ENCODE measurements at regions not wholly inside any gene's neighbourhood (a gene's known extent, or its start where the extent isn't known, plus 50 kb on each side); places are given as distances from the start of the nearest gene placed in this dataset.

DNA sequence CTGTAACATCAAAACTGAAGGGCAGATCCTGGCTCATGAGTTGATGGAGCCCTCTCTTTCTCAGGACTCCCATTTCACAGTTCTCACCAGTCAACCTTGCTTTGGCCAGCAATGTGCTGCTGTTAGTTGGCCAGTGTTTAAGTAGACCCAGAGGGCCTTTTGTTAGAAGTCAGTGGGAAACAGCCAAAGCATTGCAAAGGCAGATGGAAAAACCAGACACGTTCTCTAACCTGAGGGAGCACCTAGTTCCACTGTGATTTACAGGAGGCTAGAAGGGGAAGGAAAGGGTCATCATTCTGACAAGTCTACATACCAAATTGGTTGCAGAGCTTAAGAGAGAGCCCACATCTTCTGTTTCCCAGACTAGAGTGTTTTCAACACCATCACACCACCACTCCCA lies 196.4 kb downstream of the OPA1 start:
- H2BK5ac ChIP-seq (ENCODE audit: low read depth, low read length, poor library complexity), result peak overlapping the region; percentile 46
- H3K23ac ChIP-seq (ENCODE audit: low read length), result no peak overlapping the region
- H3K4me2 ChIP-seq (ENCODE audit: low read length), result no peak overlapping the region
- peaks cover 21 to 40% of the 10 kb centered on the region in 2 experiments for H3K4me1 ChIP-seq (ENCODE audit: control insufficient read depth in 1 of 2, insufficient read depth in 2 of 2, low read length in 2 of 2)
- WGBS (ENCODE audit: extremely low coverage, insufficient coverage, insufficient read length), result no CpG with 5 or more reads among the region's 1 CpG
- H2AK5ac ChIP-seq (ENCODE audit: low read length), result no peak overlapping the region
- H3K14ac ChIP-seq (ENCODE audit: low read length), result no peak overlapping the region
- DNase-seq, result no peak
- no peaks in the 10 kb centered on the region for H3K9me3 ChIP-seq (ENCODE audit: insufficient read depth, low read depth, low read length)
- H3K18ac ChIP-seq (ENCODE audit: low read length), result no peak overlapping the region
- no peaks in the 10 kb centered on the region for H3K79me2 ChIP-seq (ENCODE audit: control insufficient read depth, insufficient read depth, low read length, poor library complexity)
- no peak overlapping the region for H3K4me3 ChIP-seq (ENCODE audit: low read depth, low read length)
- H4K8ac ChIP-seq (ENCODE audit: low read depth, low read length), result peak overlapping the region; percentile 11
- H3K9ac ChIP-seq (ENCODE audit: low read length), result no peak overlapping the region
- H3K36me3 ChIP-seq (ENCODE audit: control insufficient read depth in 1 of 2, insufficient read depth in 2 of 2, low read length in 2 of 2), result no peaks in the 10 kb centered on the region
- peak overlapping the region; percentile 48 for H3K27ac ChIP-seq (ENCODE audit: low read depth, low read length)
- H3K27me3 ChIP-seq (ENCODE audit: insufficient read depth, low read length), result no peaks in the 10 kb centered on the region
- peak overlapping the region; percentile 40 for H4K91ac ChIP-seq (ENCODE audit: low read depth, low read length)
- H2AFZ ChIP-seq (ENCODE audit: insufficient read depth, low read length, poor library complexity), result no peak overlapping the region
- H2BK12ac ChIP-seq (ENCODE audit: low read length), result peak overlapping the region; percentile 19
- H3K4ac ChIP-seq (ENCODE audit: low read depth, low read length), result peak overlapping the region; percentile 7
- peaks cover 23% of the 10 kb centered on the region for H3K79me1 ChIP-seq (ENCODE audit: low read length)
- H4K12ac ChIP-seq (ENCODE audit: low read depth, low read length), result no peak overlapping the region
- peak overlapping the region; percentile 15 for H2BK120ac ChIP-seq (ENCODE audit: insufficient read depth, low read length, poor library complexity)

DNA sequence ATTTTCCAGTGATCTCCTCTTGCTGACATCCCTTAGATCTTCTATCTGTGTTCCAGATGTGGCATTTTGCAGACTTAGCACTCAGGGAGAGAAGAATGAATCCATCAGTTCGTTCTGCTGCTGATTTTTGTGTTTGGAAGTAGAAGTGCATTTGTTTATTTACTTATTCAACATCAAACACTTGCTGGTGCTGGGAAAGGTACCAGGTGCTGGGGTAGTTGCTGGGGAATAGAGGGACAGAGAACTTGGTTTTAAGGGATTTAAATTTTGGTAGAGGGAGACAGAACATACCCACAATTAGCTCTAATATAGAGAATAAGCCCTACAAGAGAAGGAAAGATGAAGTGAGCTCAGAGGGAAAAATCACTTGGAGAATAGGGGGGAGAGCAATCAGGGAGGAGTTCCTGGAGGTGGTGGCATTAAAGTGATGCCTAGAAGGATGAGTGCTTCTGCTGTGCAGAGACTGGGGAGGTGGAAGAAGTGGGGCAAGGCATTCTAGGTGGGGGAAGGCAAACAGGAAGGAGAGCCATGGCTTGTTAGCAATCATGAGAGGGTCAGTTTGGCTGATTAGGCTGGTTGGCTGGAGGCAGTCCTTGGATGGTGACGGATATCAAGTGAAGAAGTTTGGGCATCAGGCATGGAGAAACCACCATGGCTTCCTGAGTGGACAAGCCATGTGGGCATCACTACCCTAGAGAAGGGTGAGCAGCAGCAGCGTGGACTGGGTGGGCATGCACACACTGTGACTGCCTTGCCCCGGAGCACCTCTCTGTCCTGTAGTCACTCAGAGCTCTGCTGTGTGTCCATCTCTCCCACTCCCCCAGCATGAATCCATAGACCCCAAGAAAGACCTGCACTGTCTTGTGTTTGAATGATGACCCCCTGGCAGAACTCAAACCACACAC lies 197.3 kb downstream of the OPA1 start:
- H3K4ac ChIP-seq (ENCODE audit: low read depth, low read length), result no peak overlapping the region
- H3K9ac ChIP-seq (ENCODE audit: low read length), result no peak overlapping the region
- no peaks in the 10 kb centered on the region for H3K36me3 ChIP-seq (ENCODE audit: control insufficient read depth in 1 of 2, insufficient read depth in 2 of 2, low read length in 2 of 2)
- H3K9me3 ChIP-seq (ENCODE audit: insufficient read depth, low read depth, low read length), result no peaks in the 10 kb centered on the region
- no peak overlapping the region for H3K4me2 ChIP-seq (ENCODE audit: low read length)
- no peaks in the 10 kb centered on the region for H3K27me3 ChIP-seq (ENCODE audit: insufficient read depth, low read length)
- H4K12ac ChIP-seq (ENCODE audit: low read depth, low read length), result no peak overlapping the region
- H3K23ac ChIP-seq (ENCODE audit: low read length), result no peak overlapping the region
- no peak overlapping the region for H3K14ac ChIP-seq (ENCODE audit: low read length)
- H3K4me1 ChIP-seq (ENCODE audit: control insufficient read depth in 1 of 2, insufficient read depth in 2 of 2, low read length in 2 of 2), result peaks cover 21 to 40% of the 10 kb centered on the region in 2 experiments
- H3K4me3 ChIP-seq (ENCODE audit: low read depth, low read length), result no peak overlapping the region
- no peak for DNase-seq
- H4K8ac ChIP-seq (ENCODE audit: low read depth, low read length), result no peak overlapping the region
- no peak overlapping the region for H3K18ac ChIP-seq (ENCODE audit: low read length)
- H3K27ac ChIP-seq (ENCODE audit: low read depth, low read length), result no peak overlapping the region
- peak overlapping the region; percentile 13 for H2BK12ac ChIP-seq (ENCODE audit: low read length)
- H3K79me1 ChIP-seq (ENCODE audit: low read length), result peaks cover 23% of the 10 kb centered on the region
- WGBS (ENCODE audit: extremely low coverage, insufficient coverage, insufficient read length), result no CpG with 5 or more reads among the region's 4 CpGs
- H2BK5ac ChIP-seq (ENCODE audit: low read depth, low read length, poor library complexity), result no peak overlapping the region
- no peaks in the 10 kb centered on the region for H3K79me2 ChIP-seq (ENCODE audit: control insufficient read depth, insufficient read depth, low read length, poor library complexity)
- peak overlapping the region; percentile 6 for H2AK5ac ChIP-seq (ENCODE audit: low read length)
- peak overlapping the region; percentile 51 for H4K91ac ChIP-seq (ENCODE audit: low read depth, low read length)
- H2AFZ ChIP-seq (ENCODE audit: insufficient read depth, low read length, poor library complexity), result no peak overlapping the region
- H2BK120ac ChIP-seq (ENCODE audit: insufficient read depth, low read length, poor library complexity), result no peak overlapping the region

DNA sequence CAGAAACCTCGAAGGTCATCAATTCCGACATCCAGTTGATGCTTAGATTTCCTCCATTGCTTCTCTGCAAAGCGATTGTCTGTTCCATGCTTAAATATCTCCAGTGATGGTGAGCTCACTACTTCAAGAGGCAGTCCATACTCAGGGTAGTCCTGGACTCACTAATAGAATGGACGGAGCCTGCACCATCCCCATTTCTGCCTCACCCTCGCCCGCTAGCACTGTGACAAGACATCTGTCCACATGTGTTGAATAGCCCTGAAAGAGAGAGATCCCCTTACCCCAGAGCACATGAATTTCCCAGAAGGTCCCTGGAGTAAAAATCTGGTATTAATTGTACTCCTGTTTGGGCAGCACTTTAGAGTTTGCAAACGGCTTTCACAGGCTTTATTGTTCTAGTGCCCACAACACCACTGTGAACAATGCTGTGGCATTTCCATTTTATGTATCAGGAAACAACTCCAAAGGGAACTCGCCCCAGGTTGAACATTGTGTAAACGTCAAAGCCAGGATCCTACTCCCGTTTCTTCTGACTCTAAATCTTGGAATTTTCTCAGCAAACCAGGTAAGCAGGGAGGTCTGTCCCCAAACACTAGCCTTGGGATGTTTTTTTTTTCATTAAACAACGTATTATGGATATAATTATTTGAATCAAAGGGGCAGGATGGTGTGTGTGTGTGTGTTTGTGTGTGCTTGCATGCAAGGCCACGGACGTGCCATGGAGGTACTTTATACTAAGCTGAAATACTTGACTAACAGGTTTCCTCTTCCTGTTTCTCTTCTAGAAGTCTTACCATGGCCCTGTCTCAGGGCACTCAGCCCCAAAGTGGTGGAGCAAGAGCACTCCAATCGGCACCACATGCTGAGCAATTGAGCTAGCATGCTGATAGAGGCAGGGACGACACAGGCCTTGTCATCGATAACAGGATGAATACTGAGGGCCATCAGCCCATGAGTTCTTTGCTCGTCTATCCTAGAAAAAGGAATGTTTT lies 198.3 kb downstream of the OPA1 start:
- no peak overlapping the region for H2BK5ac ChIP-seq (ENCODE audit: low read depth, low read length, poor library complexity)

DNA sequence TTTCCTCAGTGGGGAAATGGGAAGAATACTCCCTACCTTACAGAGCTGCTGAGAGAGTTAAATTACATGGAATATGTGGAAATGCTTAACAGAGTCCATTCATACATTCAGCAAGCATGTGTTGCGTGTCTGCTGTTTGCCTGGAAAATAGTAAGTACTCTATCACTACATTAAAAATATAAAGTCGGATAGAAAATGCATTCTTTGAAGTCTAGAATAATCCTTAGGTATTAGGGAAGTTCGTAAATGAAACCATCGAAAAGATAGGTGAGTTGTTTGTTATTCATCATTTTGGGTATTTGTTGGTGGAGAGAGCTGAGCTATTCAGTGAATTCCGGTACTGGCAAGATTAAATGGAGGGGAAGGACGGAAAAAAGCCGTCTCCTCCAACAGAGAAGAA lies 200.1 kb downstream of the OPA1 start:
- Histone ChIP-seq H3K23ac (ENCODE audit: low read length) (no peak overlapping the region), H3K27ac (ENCODE audit: low read depth, low read length) (no peak overlapping the region), H2BK120ac (ENCODE audit: insufficient read depth, low read length, poor library complexity) (no peak overlapping the region), H3K4ac (ENCODE audit: low read depth, low read length) (no peak overlapping the region), H4K91ac (ENCODE audit: low read depth, low read length) (no peak overlapping the region), H3K4me3 (ENCODE audit: low read depth, low read length) (no peak overlapping the region), H3K36me3 (ENCODE audit: control insufficient read depth in 1 of 2, insufficient read depth in 2 of 2, low read length in 2 of 2) (no peaks in the 10 kb centered on the region), H3K4me1 (ENCODE audit: control insufficient read depth in 1 of 2, insufficient read depth in 2 of 2, low read length in 2 of 2) (peaks cover 21 to 30% of the 10 kb centered on the region in 2 experiments), H2BK5ac (ENCODE audit: low read depth, low read length, poor library complexity) (no peak overlapping the region), H2AK5ac (ENCODE audit: low read length) (no peak overlapping the region), H3K4me2 (ENCODE audit: low read length) (no peak overlapping the region), H3K18ac (ENCODE audit: low read length) (no peak overlapping the region), H3K27me3 (ENCODE audit: insufficient read depth, low read length) (no peaks in the 10 kb centered on the region), H3K79me2 (ENCODE audit: control insufficient read depth, insufficient read depth, low read length, poor library complexity) (no peaks in the 10 kb centered on the region), H3K9me3 (ENCODE audit: insufficient read depth, low read depth, low read length) (no peaks in the 10 kb centered on the region), H4K8ac (ENCODE audit: low read depth, low read length) (no peak overlapping the region), H3K79me1 (ENCODE audit: low read length) (peaks cover 21% of the 10 kb centered on the region), H3K9ac (ENCODE audit: low read length) (no peak overlapping the region), H2BK12ac (ENCODE audit: low read length) (no peak overlapping the region), H3K14ac (ENCODE audit: low read length) (no peak overlapping the region), H2AFZ (ENCODE audit: insufficient read depth, low read length, poor library complexity) (no peak overlapping the region), H4K12ac (ENCODE audit: low read depth, low read length) (no peak overlapping the region)
- WGBS (ENCODE audit: extremely low coverage, insufficient coverage, insufficient read length), result no CpG with 5 or more reads among the region's 7 CpGs
- DNase-seq, result no peak

More for the DNA sequence above, 198.3 kb downstream of the OPA1 start:
- no peak overlapping the region for H4K8ac ChIP-seq (ENCODE audit: low read depth, low read length)
- peaks cover 21 to 40% of the 10 kb centered on the region in 2 experiments for H3K4me1 ChIP-seq (ENCODE audit: control insufficient read depth in 1 of 2, insufficient read depth in 2 of 2, low read length in 2 of 2)
- H4K12ac ChIP-seq (ENCODE audit: low read depth, low read length), result no peak overlapping the region
- no peak overlapping the region for H2AFZ ChIP-seq (ENCODE audit: insufficient read depth, low read length, poor library complexity)
- peak overlapping the region; percentile 51 for H4K91ac ChIP-seq (ENCODE audit: low read depth, low read length)
- H2BK12ac ChIP-seq (ENCODE audit: low read length), result peak overlapping the region; percentile 20
- no peaks in the 10 kb centered on the region for H3K79me2 ChIP-seq (ENCODE audit: control insufficient read depth, insufficient read depth, low read length, poor library complexity)
- H3K9me3 ChIP-seq (ENCODE audit: insufficient read depth, low read depth, low read length), result no peaks in the 10 kb centered on the region
- no CpG with 5 or more reads among the region's 17 CpGs for WGBS (ENCODE audit: extremely low coverage, insufficient coverage, insufficient read length)
- no peak overlapping the region for H3K23ac ChIP-seq (ENCODE audit: low read length)
- no peak overlapping the region for H3K4me2 ChIP-seq (ENCODE audit: low read length)
- peak; percentile 77 to 91 for DNase-seq
- no peaks in the 10 kb centered on the region for H3K36me3 ChIP-seq (ENCODE audit: control insufficient read depth in 1 of 2, insufficient read depth in 2 of 2, low read length in 2 of 2)
- no peak overlapping the region for H3K27ac ChIP-seq (ENCODE audit: low read depth, low read length)
- peak overlapping the region; percentile 14 for H3K14ac ChIP-seq (ENCODE audit: low read length)
- H3K4me3 ChIP-seq (ENCODE audit: low read depth, low read length), result no peak overlapping the region
- H3K9ac ChIP-seq (ENCODE audit: low read length), result no peak overlapping the region
- peak overlapping the region; percentile 11 for H2AK5ac ChIP-seq (ENCODE audit: low read length)
- peaks cover 25% of the 10 kb centered on the region for H3K79me1 ChIP-seq (ENCODE audit: low read length)
- no peak overlapping the region for H3K4ac ChIP-seq (ENCODE audit: low read depth, low read length)
- no peak overlapping the region for H3K18ac ChIP-seq (ENCODE audit: low read length)
- no peaks in the 10 kb centered on the region for H3K27me3 ChIP-seq (ENCODE audit: insufficient read depth, low read length)
- peak overlapping the region; percentile 24 for H2BK120ac ChIP-seq (ENCODE audit: insufficient read depth, low read length, poor library complexity)
